ENCODE measurements at regions not wholly inside any gene's neighbourhood (a gene's known extent, or its start where the extent isn't known, plus 50 kb on each side); places are given as distances from the start of the nearest gene placed in this dataset.

- TF ChIP-seq ZNF543 (CRISPR knock-in tag; IDR thresholded peaks at IDR 0.05) (no peak), NR2C2 (CRISPR knock-in tag; IDR thresholded peaks at IDR 0.05; ENCODE audit: borderline replicate concordance) (no peak), EZH2 (conservative IDR thresholded peaks at IDR 0.05; ENCODE audit: low read depth, low read length) (no peak), GLI4 (CRISPR knock-in tag; IDR thresholded peaks at IDR 0.05; ENCODE audit: borderline replicate concordance) (no peak), YY1 (IDR thresholded peaks at IDR 0.05; ENCODE audit: insufficient read depth, insufficient replicate concordance, low read depth, low read length) (no peak), ZNF574 (CRISPR knock-in tag; IDR thresholded peaks at IDR 0.05) (no peak), ELF1 (CRISPR knock-in tag; IDR thresholded peaks at IDR 0.05) (no peak), POLR2AphosphoS5 (IDR thresholded peaks at IDR 0.05; ENCODE audit: low read depth, low read length) (no peak), HES4 (CRISPR knock-in tag; IDR thresholded peaks at IDR 0.05; ENCODE audit: borderline replicate concordance) (no peak)
- TF ChIP-seq, protein P1, sequence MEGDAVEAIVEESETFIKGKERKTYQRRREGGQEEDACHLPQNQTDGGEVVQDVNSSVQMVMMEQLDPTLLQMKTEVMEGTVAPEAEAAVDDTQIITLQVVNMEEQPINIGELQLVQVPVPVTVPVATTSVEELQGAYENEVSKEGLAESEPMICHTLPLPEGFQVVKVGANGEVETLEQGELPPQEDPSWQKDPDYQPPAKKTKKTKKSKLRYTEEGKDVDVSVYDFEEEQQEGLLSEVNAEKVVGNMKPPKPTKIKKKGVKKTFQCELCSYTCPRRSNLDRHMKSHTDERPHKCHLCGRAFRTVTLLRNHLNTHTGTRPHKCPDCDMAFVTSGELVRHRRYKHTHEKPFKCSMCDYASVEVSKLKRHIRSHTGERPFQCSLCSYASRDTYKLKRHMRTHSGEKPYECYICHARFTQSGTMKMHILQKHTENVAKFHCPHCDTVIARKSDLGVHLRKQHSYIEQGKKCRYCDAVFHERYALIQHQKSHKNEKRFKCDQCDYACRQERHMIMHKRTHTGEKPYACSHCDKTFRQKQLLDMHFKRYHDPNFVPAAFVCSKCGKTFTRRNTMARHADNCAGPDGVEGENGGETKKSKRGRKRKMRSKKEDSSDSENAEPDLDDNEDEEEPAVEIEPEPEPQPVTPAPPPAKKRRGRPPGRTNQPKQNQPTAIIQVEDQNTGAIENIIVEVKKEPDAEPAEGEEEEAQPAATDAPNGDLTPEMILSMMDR (CRISPR knock-in tag; IDR thresholded peaks at IDR 0.05) = peak; percentile 22; the same call in 1 of the 2 replicates
- TF ChIP-seq, protein P2, sequence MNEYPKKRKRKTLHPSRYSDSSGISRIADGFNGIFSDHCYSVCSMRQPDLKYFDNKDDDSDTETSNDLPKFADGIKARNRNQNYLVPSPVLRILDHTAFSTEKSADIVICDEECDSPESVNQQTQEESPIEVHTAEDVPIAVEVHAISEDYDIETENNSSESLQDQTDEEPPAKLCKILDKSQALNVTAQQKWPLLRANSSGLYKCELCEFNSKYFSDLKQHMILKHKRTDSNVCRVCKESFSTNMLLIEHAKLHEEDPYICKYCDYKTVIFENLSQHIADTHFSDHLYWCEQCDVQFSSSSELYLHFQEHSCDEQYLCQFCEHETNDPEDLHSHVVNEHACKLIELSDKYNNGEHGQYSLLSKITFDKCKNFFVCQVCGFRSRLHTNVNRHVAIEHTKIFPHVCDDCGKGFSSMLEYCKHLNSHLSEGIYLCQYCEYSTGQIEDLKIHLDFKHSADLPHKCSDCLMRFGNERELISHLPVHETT (CRISPR knock-in tag; conservative IDR thresholded peaks at IDR 0.05) = no peak
- TF ChIP-seq, protein P3, sequence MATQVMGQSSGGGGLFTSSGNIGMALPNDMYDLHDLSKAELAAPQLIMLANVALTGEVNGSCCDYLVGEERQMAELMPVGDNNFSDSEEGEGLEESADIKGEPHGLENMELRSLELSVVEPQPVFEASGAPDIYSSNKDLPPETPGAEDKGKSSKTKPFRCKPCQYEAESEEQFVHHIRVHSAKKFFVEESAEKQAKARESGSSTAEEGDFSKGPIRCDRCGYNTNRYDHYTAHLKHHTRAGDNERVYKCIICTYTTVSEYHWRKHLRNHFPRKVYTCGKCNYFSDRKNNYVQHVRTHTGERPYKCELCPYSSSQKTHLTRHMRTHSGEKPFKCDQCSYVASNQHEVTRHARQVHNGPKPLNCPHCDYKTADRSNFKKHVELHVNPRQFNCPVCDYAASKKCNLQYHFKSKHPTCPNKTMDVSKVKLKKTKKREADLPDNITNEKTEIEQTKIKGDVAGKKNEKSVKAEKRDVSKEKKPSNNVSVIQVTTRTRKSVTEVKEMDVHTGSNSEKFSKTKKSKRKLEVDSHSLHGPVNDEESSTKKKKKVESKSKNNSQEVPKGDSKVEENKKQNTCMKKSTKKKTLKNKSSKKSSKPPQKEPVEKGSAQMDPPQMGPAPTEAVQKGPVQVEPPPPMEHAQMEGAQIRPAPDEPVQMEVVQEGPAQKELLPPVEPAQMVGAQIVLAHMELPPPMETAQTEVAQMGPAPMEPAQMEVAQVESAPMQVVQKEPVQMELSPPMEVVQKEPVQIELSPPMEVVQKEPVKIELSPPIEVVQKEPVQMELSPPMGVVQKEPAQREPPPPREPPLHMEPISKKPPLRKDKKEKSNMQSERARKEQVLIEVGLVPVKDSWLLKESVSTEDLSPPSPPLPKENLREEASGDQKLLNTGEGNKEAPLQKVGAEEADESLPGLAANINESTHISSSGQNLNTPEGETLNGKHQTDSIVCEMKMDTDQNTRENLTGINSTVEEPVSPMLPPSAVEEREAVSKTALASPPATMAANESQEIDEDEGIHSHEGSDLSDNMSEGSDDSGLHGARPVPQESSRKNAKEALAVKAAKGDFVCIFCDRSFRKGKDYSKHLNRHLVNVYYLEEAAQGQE (IDR thresholded peaks at IDR 0.05; ENCODE audit: borderline replicate concordance in 1 of 2, low read depth in 1 of 2, low read length in 2 of 2) = no peak
Measured at GRCh38 chr14:101398011-101398410, 163.3 kb upstream of the DIO3 start.
